ENCODE measurements at regions not wholly inside any gene's neighbourhood (a gene's known extent, or its start where the extent isn't known, plus 50 kb on each side); places are given as distances from the start of the nearest gene placed in this dataset.

GRCh38 chr11:112715056-112715455 is 246.2 kb upstream of the NCAM1 start:
- no peak for TF ChIP-seq SIN3A (IDR thresholded peaks at IDR 0.05; ENCODE audit: borderline replicate concordance, insufficient read depth, low read depth, low read length)
- TF ChIP-seq CTCF (IDR thresholded peaks at IDR 0.05): no peak
- TF ChIP-seq POLR2AphosphoS5 (IDR thresholded peaks at IDR 0.05; ENCODE audit: low read depth, low read length): no peak
- no peak for TF ChIP-seq REST (IDR thresholded peaks at IDR 0.05; ENCODE audit: insufficient read depth in 1 of 2, low read depth in 2 of 2, low read length in 1 of 2)
- TF ChIP-seq TCF7L2 (IDR thresholded peaks at IDR 0.05; ENCODE audit: low read depth, low read length): no peak
